K562 (cell line): ENCODE measurements at regions not wholly inside any gene's neighbourhood (a gene's known extent, or its start where the extent isn't known, plus 50 kb on each side); places are given as distances from the start of the nearest gene placed in this dataset.

Experiments used
- ATAC-seq: fragments of 200-7000 bp; cut with Tn5 transposase; 3 replicates; pipeline ENCODE4 v1.9.1; 2020; ENCODE audit warnings: moderate library complexity
- BruUV-seq: library from RNA; stranded (reverse); fragments of 400-500 nt; replicated peaks from 2 replicates; lab custom pipeline; 2021; lab: Mats Ljungman, UMichigan
- CTCF ChIA-PET: fragments of 300-600 bp; formaldehyde crosslinking; extraction: SDS; loops from one replicate; lab custom pipeline; 2021; ENCODE audit warnings: low intra/inter-chr PET ratio; lab: Yijun Ruan, JAX
- POLR2A ChIA-PET: fragments of 300-600, 350-650 bp; sonication (Branson Sonifier 250); formaldehyde crosslinking; extraction: SDS; loops from one replicate; lab custom pipeline; 2021; ENCODE audit warnings: antibody characterized with exemption, inconsistent platforms; lab: Yijun Ruan, JAX
- DNase-seq, 4 experiments: peaks; one replicate each; pipeline versions ENCODE4 v3.0.0 to v3.0.0-alpha.2; 2011 to 2018; ENCODE audit warnings: low spot score in 3 of 4, mixed read lengths in 3 of 4; ENCODE audit errors: extremely low read depth in 1 of 4
- FAIRE-seq: peaks from 2 replicates; lab custom pipeline; 2011; peaks lifted over from hg19 to GRCh38; lab: Jason Lieb, UNC
- H2AFZ ChIP-seq: 2 replicates; pipeline ENCODE4 v1.6.0; 2011; ENCODE audit warnings: low read depth, low read length, control low read depth, inconsistent platforms
- H3K27ac ChIP-seq: fragments of 200-600 bp; 3 replicates; pipeline ENCODE4 v1.8.0; 2011; ENCODE audit warnings: low read depth, mild to moderate bottlenecking, control low read depth, inconsistent platforms, low read length, moderate library complexity, mixed read lengths; ENCODE audit errors: extremely low read depth
- H3K27me3 ChIP-seq, 2 experiments: fragments of 300-600 bp in 1 of 2; 2 replicates in 1 of 2; 3 replicates in 1 of 2; pipeline versions ENCODE4 v1.6.0 to v1.8.0; 2011; ENCODE audit warnings: inconsistent platforms in 2 of 2, low read length in 2 of 2, mild to moderate bottlenecking in 1 of 2, mixed read lengths in 1 of 2, moderate library complexity in 1 of 2; ENCODE audit not compliant: control insufficient read depth in 2 of 2, insufficient read depth in 2 of 2
- H3K36me3 ChIP-seq: fragments of 300-600 bp; 3 replicates; pipeline ENCODE4 v1.8.0; 2011; ENCODE audit warnings: mild to moderate bottlenecking, low read length, inconsistent platforms; ENCODE audit not compliant: control insufficient read depth, insufficient read depth
- H3K4me1 ChIP-seq, 2 experiments: fragments of 200-600 bp in 1 of 2; replicated peaks in 1 of 2; 2 replicates in 1 of 2; 3 replicates in 1 of 2; pipeline versions ENCODE4 v1.5.1 to v1.8.0; 2011; ENCODE audit warnings: inconsistent platforms in 2 of 2, low read length in 2 of 2, mild to moderate bottlenecking in 1 of 2, mixed read lengths in 1 of 2, moderate library complexity in 1 of 2; ENCODE audit not compliant: control insufficient read depth in 2 of 2, insufficient read depth in 2 of 2
- H3K4me2 ChIP-seq: 2 replicates; pipeline ENCODE4 v1.6.1; 2011; ENCODE audit warnings: low read length, control low read depth, inconsistent platforms, mixed read lengths; ENCODE audit not compliant: insufficient read depth
- H3K4me3 ChIP-seq: fragments of 200-600 bp; sonication (generic), shearing (Covaris generic); 2 replicates; pipeline ENCODE4 v1.5.1; 2016; ENCODE audit warnings: control low read depth, inconsistent platforms
- H3K79me2 ChIP-seq: fragments of 200-600 bp; 3 replicates; pipeline ENCODE4 v1.8.0; 2011; ENCODE audit warnings: low read length, inconsistent platforms; ENCODE audit not compliant: control insufficient read depth, insufficient read depth
- H3K9ac ChIP-seq, 2 experiments: 2 replicates each; pipeline versions ENCODE4 v1.6.0 to v1.6.1; 2011; ENCODE audit warnings: low read depth in 2 of 2, low read length in 2 of 2, control low read depth in 1 of 2, inconsistent platforms in 1 of 2, mild to moderate bottlenecking in 1 of 2, mixed read lengths in 1 of 2; ENCODE audit not compliant: insufficient read depth in 1 of 2
- H3K9me1 ChIP-seq: one replicate; pipeline ENCODE4 v1.6.0; 2011; ENCODE audit warnings: inconsistent platforms, mild to moderate bottlenecking, low read length, moderate library complexity; ENCODE audit not compliant: control insufficient read depth, insufficient read depth
- H3K9me3 ChIP-seq: replicated peaks from 2 replicates; pipeline ENCODE4 v1.5.1; 2011; ENCODE audit warnings: low read depth, low read length, inconsistent platforms; ENCODE audit not compliant: control insufficient read depth, insufficient read depth
- H4K20me1 ChIP-seq: replicated peaks from 2 replicates; pipeline ENCODE4 v1.6.1; 2011; ENCODE audit warnings: low read length, inconsistent platforms, mixed read lengths; ENCODE audit not compliant: control insufficient read depth, insufficient read depth
- FOXJ2 ChIP-seq: fragments of 200-800 bp; sonication (Bioruptor generic); IDR thresholded peaks from 2 replicates; pipeline ENCODE4 v1.6.1; 2016; ENCODE audit warnings: missing genetic modification characterization, missing compliant biosample characterization
- FOXJ3 ChIP-seq: sonication (generic); formaldehyde crosslinking; IDR thresholded peaks from 2 replicates; pipeline ENCODE4 v1.4.0; 2020; ENCODE audit warnings: mild to moderate bottlenecking, missing genetic modification reagents
- HDAC8 ChIP-seq: fragments of 450-650 bp; IDR thresholded peaks from 2 replicates; pipeline ENCODE4 v1.6.1; 2016; ENCODE audit warnings: mild to moderate bottlenecking, missing genetic modification characterization, moderate library complexity, missing compliant biosample characterization
- SPI1 ChIP-seq: IDR thresholded peaks from 2 replicates; pipeline ENCODE4 v1.6.1; 2011; ENCODE audit warnings: low read depth, low read length, control low read depth, borderline replicate concordance
- ZNF239 ChIP-seq: fragments of 250-450 bp; sonication (Bioruptor Pico); IDR thresholded peaks from 2 replicates; pipeline ENCODE4 v1.4.0; 2020; ENCODE audit warnings: mild to moderate bottlenecking
- ZNF444 ChIP-seq: fragments of 250-450 bp; sonication (Bioruptor Pico); IDR thresholded peaks from 2 replicates; pipeline ENCODE4 v1.4.0; 2020; ENCODE audit warnings: mild to moderate bottlenecking, moderate library complexity
- WGBS: fragments of 100-300 bp; shearing (Covaris generic); methylation state at CpG from one replicate; pipeline ENCODE4 v1.1.6; 2016; ENCODE audit warnings: low coverage, mixed read lengths; ENCODE audit not compliant: insufficient coverage; ENCODE audit errors: missing lambda C conversion rate; 5-methylcytosine and 5-hydroxymethylcytosine counted together
- in situ Hi-C: fragments of 300-500 bp; cut with MboI; formaldehyde crosslinking; loops from 4 replicates; pipeline ENCODE4 v1.15.0; 2018; ENCODE audit warnings: inconsistent platforms, mixed read lengths
- intact Hi-C: fragments of 100-400 bp; cut with micrococcal nuclease; formaldehyde crosslinking; loops from 2 replicates; pipeline ENCODE4 v1.14.2; 2022
- TF ChIP-seq, protein P1 (sequence below): fragments of 450-650 bp; IDR thresholded peaks from 2 replicates; pipeline ENCODE4 v1.6.1; 2016; ENCODE audit warnings: low read depth, mild to moderate bottlenecking, moderate library complexity
- TF ChIP-seq, protein P2 (sequence below): fragments of 450-650 bp; formaldehyde crosslinking; IDR thresholded peaks from 2 replicates; pipeline ENCODE4 v1.4.0; 2020; ENCODE audit warnings: mild to moderate bottlenecking, moderate library complexity

- no peak overlapping the region for H3K9ac ChIP-seq
- WGBS, result 13% methylated on average over 2 of the region's 2 CpGs
- BruUV-seq, result no TSS peak
- no peaks in the 10 kb centered on the region for H3K27me3 ChIP-seq
- no peak overlapping the region for H3K4me3 ChIP-seq
- H3K27ac ChIP-seq, result no peak overlapping the region
- DNase-seq (no peak), ATAC-seq (no peak; the same call in 2 of the 3 replicates), FAIRE-seq (no peak)
- H3K9me3 ChIP-seq, result no peaks in the 10 kb centered on the region
- H3K9me1 ChIP-seq, result no peaks in the 10 kb centered on the region
- peak overlapping the region; percentile 2; the same call in 1 of the 2 replicates for H3K4me2 ChIP-seq
- H3K36me3 ChIP-seq, result no peaks in the 10 kb centered on the region
- peaks cover 0 to 9% of the 10 kb centered on the region in 2 experiments; a peak in 3 of 5 replicates for H3K4me1 ChIP-seq
- in situ Hi-C loops (no loop called here), intact Hi-C loops (no loop called here)
- no peaks in the 10 kb centered on the region for H4K20me1 ChIP-seq
- ChIA-PET CTCF (no interaction called here), POLR2A (interaction anchor here (0.7 to 1.7 kb wide), 4 partner anchors 8 to 233 kb away, joined by 3 to 9 read pairs (median 4); no protein-coding TSS in a partner anchor)
- H3K79me2 ChIP-seq, result no peaks in the 10 kb centered on the region
- TF ChIP-seq ZNF444, result no peak
- TF ChIP-seq HDAC8 (tag), result no peak
- TF ChIP-seq SPI1, result peak; percentile 95
- no peak for TF ChIP-seq FOXJ3 (CRISPR knock-in tag)
- H2AFZ ChIP-seq, result peak overlapping the region; percentile 65
These were observed 66.0 kb upstream of the CSF1 start for GRCh38 chr1:109844609-109845008.

- Histone ChIP-seq H3K27me3 (no peaks in the 10 kb centered on the region), H3K4me2 (no peak overlapping the region), H2AFZ (no peak overlapping the region), H3K27ac (no peak overlapping the region), H3K9me1 (no peaks in the 10 kb centered on the region), H3K36me3 (no peaks in the 10 kb centered on the region), H3K9me3 (peaks cover 8% of the 10 kb centered on the region; the same call in 1 of the 2 replicates), H4K20me1 (no peaks in the 10 kb centered on the region), H3K9ac (no peak overlapping the region), H3K4me3 (no peak overlapping the region), H3K4me1 (peaks cover 0 to 15% of the 10 kb centered on the region in 2 experiments; a peak in 3 of 5 replicates), H3K79me2 (no peaks in the 10 kb centered on the region)
- ATAC-seq (no peak), DNase-seq (no peak), FAIRE-seq (no peak)
- no TSS peak for BruUV-seq
- intact Hi-C loops, result no loop called here
- ChIA-PET POLR2A (interaction anchor here (0.7 kb wide), 1 partner anchor 54 kb away, joined by 3 read pairs; no protein-coding TSS in a partner anchor), CTCF (no interaction called here)
- 50% methylated on average over 5 of the region's 5 CpGs for WGBS
- TF ChIP-seq FOXJ2 (tag) (peak; percentile 93), ZNF239 (CRISPR knock-in tag) (no peak)
- TF ChIP-seq, protein P1, sequence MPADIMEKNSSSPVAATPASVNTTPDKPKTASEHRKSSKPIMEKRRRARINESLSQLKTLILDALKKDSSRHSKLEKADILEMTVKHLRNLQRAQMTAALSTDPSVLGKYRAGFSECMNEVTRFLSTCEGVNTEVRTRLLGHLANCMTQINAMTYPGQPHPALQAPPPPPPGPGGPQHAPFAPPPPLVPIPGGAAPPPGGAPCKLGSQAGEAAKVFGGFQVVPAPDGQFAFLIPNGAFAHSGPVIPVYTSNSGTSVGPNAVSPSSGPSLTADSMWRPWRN, result no peak
- TF ChIP-seq, protein P2, sequence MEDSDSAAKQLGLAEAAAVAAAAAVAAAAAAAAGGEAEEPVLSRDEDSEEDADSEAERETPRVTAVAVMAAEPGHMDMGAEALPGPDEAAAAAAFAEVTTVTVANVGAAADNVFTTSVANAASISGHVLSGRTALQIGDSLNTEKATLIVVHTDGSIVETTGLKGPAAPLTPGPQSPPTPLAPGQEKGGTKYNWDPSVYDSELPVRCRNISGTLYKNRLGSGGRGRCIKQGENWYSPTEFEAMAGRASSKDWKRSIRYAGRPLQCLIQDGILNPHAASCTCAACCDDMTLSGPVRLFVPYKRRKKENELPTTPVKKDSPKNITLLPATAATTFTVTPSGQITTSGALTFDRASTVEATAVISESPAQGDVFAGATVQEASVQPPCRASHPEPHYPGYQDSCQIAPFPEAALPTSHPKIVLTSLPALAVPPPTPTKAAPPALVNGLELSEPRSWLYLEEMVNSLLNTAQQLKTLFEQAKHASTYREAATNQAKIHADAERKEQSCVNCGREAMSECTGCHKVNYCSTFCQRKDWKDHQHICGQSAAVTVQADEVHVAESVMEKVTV (CRISPR knock-in tag), result no peak
- in situ Hi-C loops, result no loop called here
These were observed 70.5 kb upstream of the CSF1 start for GRCh38 chr1:109840011-109840629.
